GM12892 (cell line): ENCODE measurements at regions not wholly inside any gene's neighbourhood (a gene's known extent, or its start where the extent isn't known, plus 50 kb on each side); places are given as distances from the start of the nearest gene placed in this dataset.

ENCODE experiments used
- POLR2A ChIP-seq: IDR thresholded peaks from 2 replicates; pipeline ENCODE4 v1.6.1; 2011; ENCODE audit warnings: low read depth, low read length, control low read depth
- TAF1 ChIP-seq: IDR thresholded peaks from 2 replicates; pipeline ENCODE4 v1.6.1; 2011; ENCODE audit warnings: low read depth, mild to moderate bottlenecking, control low read depth, low read length, borderline replicate concordance

DNA sequence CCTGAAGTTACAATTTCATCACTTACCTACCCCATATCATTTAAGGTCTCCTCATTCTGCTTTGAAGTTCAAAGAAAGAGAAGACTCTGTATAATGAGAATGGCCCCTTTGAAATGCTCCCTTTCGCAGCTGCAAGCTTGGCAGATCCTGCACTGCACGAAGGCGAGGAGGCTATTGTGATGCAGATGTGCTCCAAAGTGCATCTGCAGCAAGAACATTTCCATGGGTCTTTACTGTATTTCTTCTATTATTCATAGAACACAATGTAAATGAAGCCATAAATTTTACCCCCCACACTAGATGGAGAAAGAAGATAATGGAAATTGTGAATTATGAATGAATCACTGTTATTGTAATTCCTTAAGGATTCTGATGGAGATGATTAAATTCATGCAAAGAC, 178.7 kb downstream of the CHD9NB start:
- TF ChIP-seq POLR2A (no peak), TAF1 (no peak)
